Endothelial cell of umbilical vein (primary cell): ENCODE measurements at regions not wholly inside any gene's neighbourhood (a gene's known extent, or its start where the extent isn't known, plus 50 kb on each side); places are given as distances from the start of the nearest gene placed in this dataset.

Experiments used
- CTCF ChIP-seq, 2 donors: IDR thresholded peaks; 1 replicate in 1 of 2; 2 replicates in 1 of 2; pipeline ENCODE4 v1.5.1; 2011; ENCODE audit warnings: low read length in 2 of 2, mild to moderate bottlenecking in 2 of 2, moderate library complexity in 2 of 2, control low read depth in 1 of 2, inconsistent platforms in 1 of 2, low read depth in 1 of 2; ENCODE audit not compliant: insufficient read depth in 1 of 2; ENCODE audit errors: extremely low read depth in 1 of 2
- MAX ChIP-seq: IDR thresholded peaks from 2 replicates; pipeline ENCODE4 v1.6.1; 2011; ENCODE audit not compliant: insufficient read depth, insufficient read length
- POLR2A ChIP-seq: IDR thresholded peaks from 2 replicates; pipeline ENCODE4 v1.6.1; 2012; ENCODE audit warnings: low read depth, mild to moderate bottlenecking, control low read depth, low read length

GRCh38 chr18:34942975-34943374 is 98.2 kb upstream of the MAPRE2 start:
- TF ChIP-seq MAX (no peak), POLR2A (no peak), CTCF (IDR thresholded peaks at IDR 0.05; ENCODE audit: extremely low read depth in 1 of 2, insufficient read depth in 1 of 2, low read depth in 1 of 2, low read length in 2 of 2) (no peak)
